Uterus (tissue), 3 donors: ENCODE measurements at regions not wholly inside any gene's neighbourhood (a gene's known extent, or its start where the extent isn't known, plus 50 kb on each side); places are given as distances from the start of the nearest gene placed in this dataset.

Experiments
- DNase-seq, 2 donors: peaks; one replicate each; pipeline ENCODE4 v3.0.0-alpha.2; 2019 to 2020
- H3K27ac ChIP-seq, 2 donors: fragments of 200-600 bp; sonication (generic); 1 replicate in 1 of 2; 2 replicates in 1 of 2; pipeline ENCODE4 v1.5.1; 2016 to 2018
- H3K27me3 ChIP-seq, 2 donors: fragments of 200-600 bp; sonication (generic); one replicate each; pipeline ENCODE4 v1.5.1; 2018 to 2019; ENCODE audit warnings: control low read depth in 1 of 2
- H3K36me3 ChIP-seq, 2 donors: fragments of 200-600 bp; sonication (generic); one replicate each; pipeline ENCODE4 v1.5.1; 2019; ENCODE audit warnings: control low read depth in 1 of 2
- H3K4me1 ChIP-seq, 2 donors: fragments of 200-600 bp; sonication (generic); one replicate each; pipeline ENCODE4 v1.5.1; 2018 to 2019; ENCODE audit warnings: control low read depth in 1 of 2
- H3K4me3 ChIP-seq, 2 donors: fragments of 200-600 bp; sonication (generic); 1 replicate in 1 of 2; 2 replicates in 1 of 2; pipeline ENCODE4 v1.5.1; 2018 to 2019; ENCODE audit warnings: mild to moderate bottlenecking in 1 of 2
- H3K9me3 ChIP-seq, 2 donors: fragments of 200-600 bp; sonication (generic); one replicate each; pipeline ENCODE4 v1.5.1; 2019; ENCODE audit warnings: control low read depth in 1 of 2
- POLR2A ChIP-seq, 2 donors: fragments of 450-650 bp; IDR thresholded peaks; one replicate each; pipeline ENCODE4 v1.6.1; 2016; ENCODE audit warnings: antibody characterized with exemption in 2 of 2, mild to moderate bottlenecking in 1 of 2, moderate library complexity in 1 of 2
- intact Hi-C: fragments of 100-400 bp; cut with DNase I; formaldehyde crosslinking; loops from one replicate; pipeline ENCODE4 v1.15.1; 2023; ENCODE audit warnings: low total_unique reads
- TF ChIP-seq, protein P1 (sequence below), 4 experiments: fragments of 200-600 bp in 2 of 4; fragments of 450-650 bp in 2 of 4; sonication (generic) in 2 of 4; IDR thresholded peaks; one replicate each; pipeline ENCODE4 v1.5.1; 2016 to 2019; ENCODE audit warnings: antibody characterized with exemption in 4 of 4, mild to moderate bottlenecking in 2 of 4, moderate library complexity in 1 of 4
- donor health status: DM: yes; HTN: yes; CAD: no.

DNA sequence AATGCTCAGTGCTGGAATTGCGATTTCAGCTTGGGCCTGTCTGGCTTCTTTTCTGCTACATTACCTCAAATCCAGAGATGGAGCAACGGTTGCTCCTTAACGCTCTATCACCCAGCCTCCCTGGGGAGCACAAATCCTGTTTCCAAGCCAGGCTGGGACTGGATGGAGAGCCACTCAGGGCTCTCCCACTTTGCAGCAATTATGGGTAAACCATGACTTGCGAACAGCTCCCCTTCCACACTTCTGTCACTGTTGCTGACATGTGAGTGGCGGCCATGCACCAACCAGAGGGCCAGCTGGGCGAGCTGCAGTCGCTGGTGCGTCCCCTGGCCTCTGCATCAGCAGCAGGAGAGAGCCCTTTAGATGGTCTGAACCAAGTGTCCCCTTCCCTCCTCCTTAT is 65.1 kb upstream of the RAB4A start:
- TF ChIP-seq POLR2A (IDR thresholded peaks at IDR 0.05): no peak
- TF ChIP-seq, protein P1, sequence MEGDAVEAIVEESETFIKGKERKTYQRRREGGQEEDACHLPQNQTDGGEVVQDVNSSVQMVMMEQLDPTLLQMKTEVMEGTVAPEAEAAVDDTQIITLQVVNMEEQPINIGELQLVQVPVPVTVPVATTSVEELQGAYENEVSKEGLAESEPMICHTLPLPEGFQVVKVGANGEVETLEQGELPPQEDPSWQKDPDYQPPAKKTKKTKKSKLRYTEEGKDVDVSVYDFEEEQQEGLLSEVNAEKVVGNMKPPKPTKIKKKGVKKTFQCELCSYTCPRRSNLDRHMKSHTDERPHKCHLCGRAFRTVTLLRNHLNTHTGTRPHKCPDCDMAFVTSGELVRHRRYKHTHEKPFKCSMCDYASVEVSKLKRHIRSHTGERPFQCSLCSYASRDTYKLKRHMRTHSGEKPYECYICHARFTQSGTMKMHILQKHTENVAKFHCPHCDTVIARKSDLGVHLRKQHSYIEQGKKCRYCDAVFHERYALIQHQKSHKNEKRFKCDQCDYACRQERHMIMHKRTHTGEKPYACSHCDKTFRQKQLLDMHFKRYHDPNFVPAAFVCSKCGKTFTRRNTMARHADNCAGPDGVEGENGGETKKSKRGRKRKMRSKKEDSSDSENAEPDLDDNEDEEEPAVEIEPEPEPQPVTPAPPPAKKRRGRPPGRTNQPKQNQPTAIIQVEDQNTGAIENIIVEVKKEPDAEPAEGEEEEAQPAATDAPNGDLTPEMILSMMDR (IDR thresholded peaks at IDR 0.05): no peak
- intact Hi-C loops: no loop called here
- H3K27ac ChIP-seq: peak overlapping the region; percentile 84 to 94
- H3K9me3 ChIP-seq: no peaks in the 10 kb centered on the region
- no peak overlapping the region for H3K4me3 ChIP-seq
- no peaks in the 10 kb centered on the region for H3K27me3 ChIP-seq
- peak in 1 of 2 donors; percentile 44 for DNase-seq
- peaks cover 7 to 14% of the 10 kb centered on the region in 2 donors for H3K4me1 ChIP-seq
- H3K36me3 ChIP-seq: no peaks in the 10 kb centered on the region

DNA sequence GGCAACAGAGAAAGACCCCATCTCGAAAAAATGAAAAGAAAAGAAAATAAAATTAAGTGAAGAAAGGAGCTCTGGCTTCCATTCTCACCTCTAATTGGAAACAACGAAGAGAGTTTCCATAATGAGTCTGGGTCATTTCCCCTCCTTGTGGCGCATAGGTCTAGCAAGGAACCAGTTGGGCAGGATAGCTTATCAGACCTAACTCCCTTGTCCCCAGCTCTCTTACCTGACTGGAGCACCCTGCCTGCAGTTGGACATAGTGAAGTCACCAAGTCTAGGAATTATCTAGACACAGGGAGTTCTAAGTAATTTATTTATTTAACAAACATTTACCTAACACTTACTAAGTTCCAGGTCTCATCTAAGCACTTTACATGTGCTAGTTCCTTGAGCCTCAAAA is 63.0 kb upstream of the RAB4A start:
- Histone ChIP-seq H3K36me3 (no peaks in the 10 kb centered on the region), H3K4me1 (peaks cover 7 to 14% of the 10 kb centered on the region in 2 donors), H3K27me3 (no peaks in the 10 kb centered on the region), H3K4me3 (no peak overlapping the region), H3K27ac (no peak overlapping the region), H3K9me3 (no peaks in the 10 kb centered on the region)
- TF ChIP-seq POLR2A (IDR thresholded peaks at IDR 0.05): no peak
- TF ChIP-seq, protein P1 (IDR thresholded peaks at IDR 0.05): no peak
- DNase-seq: no peak
- intact Hi-C loops: no loop called here

DNA sequence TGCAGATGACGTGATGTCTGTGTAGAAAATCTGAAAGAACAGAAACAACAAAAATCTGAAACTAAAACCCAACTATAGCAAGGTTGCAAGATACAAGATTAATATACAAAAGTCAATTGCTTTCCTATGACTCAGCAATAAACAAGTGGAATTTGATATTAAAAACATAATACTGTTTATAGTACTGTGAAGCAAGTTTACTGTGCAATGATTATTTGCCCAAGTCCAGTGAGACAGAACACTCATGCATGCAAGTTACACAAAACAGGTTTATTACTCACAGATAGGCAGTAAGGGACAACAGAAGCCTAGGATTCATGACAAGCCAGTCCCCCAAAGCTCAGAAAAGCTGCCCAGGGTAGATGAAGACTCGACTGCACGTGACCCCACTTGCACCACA is 62.4 kb upstream of the RAB4A start:
- intact Hi-C loops: no loop called here
- Histone ChIP-seq H3K9me3 (no peaks in the 10 kb centered on the region), H3K36me3 (no peaks in the 10 kb centered on the region), H3K4me3 (no peak overlapping the region), H3K27me3 (no peaks in the 10 kb centered on the region), H3K4me1 (peaks cover 7 to 14% of the 10 kb centered on the region in 2 donors), H3K27ac (no peak overlapping the region)
- DNase-seq: no peak
- TF ChIP-seq POLR2A (IDR thresholded peaks at IDR 0.05): no peak
- TF ChIP-seq, protein P1 (IDR thresholded peaks at IDR 0.05): no peak

DNA sequence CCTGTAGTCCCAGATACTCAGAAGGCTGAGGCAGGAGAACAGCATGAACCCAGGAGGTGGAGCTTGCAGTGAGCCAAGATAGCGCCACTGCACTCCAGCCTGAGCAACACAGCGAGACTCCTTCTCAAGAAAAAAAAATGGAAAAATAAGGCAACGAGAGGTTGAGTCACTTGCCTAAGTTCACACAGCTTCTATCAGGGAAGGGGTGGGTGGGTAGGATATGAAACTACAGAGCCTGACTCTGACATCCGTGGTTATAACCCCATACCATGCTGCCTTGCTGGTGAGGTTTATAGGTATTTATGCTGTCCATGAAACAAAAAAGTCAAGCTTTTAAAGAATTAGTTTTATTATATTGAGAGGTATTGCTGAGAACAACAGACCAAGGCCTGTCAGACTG is 61.5 kb upstream of the RAB4A start:
- no peaks in the 10 kb centered on the region for H3K9me3 ChIP-seq
- TF ChIP-seq, protein P1 (IDR thresholded peaks at IDR 0.05): no peak
- TF ChIP-seq POLR2A (IDR thresholded peaks at IDR 0.05): no peak
- no peaks in the 10 kb centered on the region for H3K36me3 ChIP-seq
- intact Hi-C loops: no loop called here
- H3K27me3 ChIP-seq: no peaks in the 10 kb centered on the region
- H3K27ac ChIP-seq: peak overlapping the region in 1 of 2 donors; percentile 42
- no peak for DNase-seq
- no peak overlapping the region for H3K4me3 ChIP-seq
- peaks cover 6 to 7% of the 10 kb centered on the region in 2 donors for H3K4me1 ChIP-seq

DNA sequence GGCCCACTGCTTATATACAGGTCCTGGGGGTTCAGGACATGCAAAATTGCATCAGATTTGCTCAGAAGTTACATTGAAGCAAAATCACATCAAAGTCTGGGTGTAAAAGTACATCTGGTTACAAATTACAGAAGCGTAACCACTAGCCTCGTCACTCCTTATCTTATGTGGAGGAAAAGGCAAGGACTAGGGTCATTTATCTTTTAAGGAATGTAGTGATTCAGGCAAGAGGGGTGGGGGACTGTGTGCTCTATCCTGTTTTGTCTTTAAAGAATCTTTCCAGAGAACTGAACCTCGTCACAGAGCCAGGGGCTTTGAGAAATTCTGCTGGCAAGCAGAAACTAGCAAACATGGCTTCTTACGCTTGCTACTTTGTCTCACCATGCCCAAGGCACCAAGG is 61.1 kb upstream of the RAB4A start:
- Histone ChIP-seq H3K4me1 (peaks cover 2 to 3% of the 10 kb centered on the region in 2 donors), H3K9me3 (no peaks in the 10 kb centered on the region), H3K4me3 (no peak overlapping the region), H3K27ac (peak overlapping the region in 1 of 2 donors; percentile 42), H3K27me3 (no peaks in the 10 kb centered on the region), H3K36me3 (no peaks in the 10 kb centered on the region)
- DNase-seq: peak; percentile 38 to 47
- TF ChIP-seq, protein P1 (IDR thresholded peaks at IDR 0.05): no peak
- no peak for TF ChIP-seq POLR2A (IDR thresholded peaks at IDR 0.05)
- intact Hi-C loops: no loop called here
